ELR (cell line): ENCODE measurements at regions not wholly inside any gene's neighbourhood (a gene's known extent, or its start where the extent isn't known, plus 50 kb on each side); places are given as distances from the start of the nearest gene placed in this dataset.

Source experiments
- DNase-seq: peaks from one replicate; pipeline ENCODE4 v3.0.0-alpha.2; 2015; ENCODE audit warnings: low read depth

DNA sequence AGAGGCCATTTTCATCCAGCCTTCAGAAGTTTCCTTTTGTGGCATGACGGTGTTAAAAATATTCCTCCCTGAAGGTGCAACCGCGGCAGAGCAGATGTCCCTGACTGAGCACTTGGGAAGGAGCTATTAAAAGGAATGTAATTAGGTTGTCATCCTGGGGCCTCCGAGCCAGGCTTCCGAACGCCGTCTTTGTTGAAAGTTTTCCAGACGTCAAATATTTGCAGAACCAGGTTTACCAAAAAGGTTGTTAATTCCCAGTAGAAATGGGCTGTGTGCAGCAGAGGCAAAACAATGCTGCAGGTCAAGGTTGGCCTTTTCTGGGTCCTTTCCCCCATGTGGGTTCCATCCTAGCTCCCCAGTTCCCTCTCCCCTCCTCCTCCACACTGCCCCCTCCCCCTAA is 88.8 kb upstream of the CALM2 start:
- DNase-seq: no peak

DNA sequence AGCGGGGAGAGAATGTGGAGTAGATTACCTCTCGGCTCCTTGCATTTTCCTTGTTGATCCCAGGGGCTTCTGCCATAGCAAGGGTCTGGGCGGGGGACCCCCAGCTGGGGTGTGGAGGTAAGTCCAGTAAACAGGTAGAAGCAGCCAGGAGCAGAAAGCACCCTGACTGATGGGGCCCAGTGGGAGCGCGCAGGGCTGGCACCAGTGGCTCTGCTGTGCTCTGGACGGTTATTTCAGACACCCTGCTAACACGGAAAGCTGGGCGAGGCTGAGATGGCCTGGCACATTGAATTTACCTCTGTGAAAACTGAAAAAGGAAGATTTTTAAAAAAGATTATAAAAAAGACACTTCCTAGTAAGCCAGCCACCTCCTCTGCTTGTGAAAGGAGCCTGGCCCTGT is 88.4 kb upstream of the CALM2 start:
- DNase-seq: no peak

DNA sequence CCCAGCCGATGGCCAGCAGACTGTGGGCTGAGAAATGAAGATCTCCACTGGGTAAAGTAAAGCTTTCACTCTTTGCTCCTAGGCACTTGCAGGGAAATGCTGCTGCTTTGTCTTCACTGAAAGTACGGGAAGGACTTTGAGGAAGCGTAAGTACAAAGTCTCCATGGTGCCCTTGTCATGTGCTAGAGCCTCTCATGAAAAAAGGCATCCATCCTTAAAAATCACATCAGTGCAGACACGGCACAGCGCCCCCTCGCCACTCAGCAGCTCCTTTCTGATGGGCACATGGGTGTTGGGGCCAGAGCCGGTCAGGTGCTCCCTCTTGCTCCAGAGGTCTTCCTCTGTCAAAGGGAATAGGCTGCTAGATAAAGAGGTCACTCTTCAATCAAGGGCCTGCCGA is 87.8 kb upstream of the CALM2 start:
- DNase-seq: no peak

DNA sequence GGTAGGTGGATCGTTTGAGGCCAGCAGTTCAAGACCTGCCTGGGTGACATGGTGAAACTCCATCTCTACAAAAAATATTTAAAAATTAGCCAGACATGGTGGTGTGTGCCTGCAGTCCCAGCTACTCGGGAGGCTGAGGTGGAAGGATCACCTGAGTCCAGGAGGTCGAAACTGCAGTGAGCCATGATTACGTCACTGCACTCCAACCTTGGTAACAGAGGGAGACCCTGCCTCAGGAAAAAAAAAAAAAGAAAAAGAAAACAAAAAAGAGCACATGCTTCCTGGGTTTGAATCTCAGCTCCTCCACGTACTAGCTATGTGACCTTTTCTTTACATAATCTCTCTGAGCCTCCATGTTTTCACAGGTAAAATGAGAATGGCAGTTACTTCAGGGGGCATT is 86.3 kb upstream of the CALM2 start:
- no peak for DNase-seq

DNA sequence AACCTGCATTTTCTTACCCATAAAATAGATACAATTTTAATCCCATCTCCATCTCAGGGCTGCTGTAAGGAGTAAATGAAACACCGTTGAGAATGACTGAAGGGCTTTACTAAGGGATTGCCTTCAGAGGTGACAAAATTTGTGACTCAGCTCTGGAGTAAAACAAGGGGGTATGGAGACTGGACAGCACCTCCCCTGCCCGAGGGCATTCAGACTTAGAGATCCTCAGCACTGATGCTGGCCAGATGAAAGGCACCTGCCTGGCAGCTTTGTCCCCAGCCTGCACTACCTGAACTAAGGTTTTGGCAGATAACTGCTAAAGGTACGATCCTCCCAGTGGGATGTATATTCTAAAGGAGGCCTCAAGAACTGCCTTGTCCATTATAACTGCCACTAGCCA is 84.7 kb upstream of the CALM2 start:
- DNase-seq: peak; percentile 49

DNA sequence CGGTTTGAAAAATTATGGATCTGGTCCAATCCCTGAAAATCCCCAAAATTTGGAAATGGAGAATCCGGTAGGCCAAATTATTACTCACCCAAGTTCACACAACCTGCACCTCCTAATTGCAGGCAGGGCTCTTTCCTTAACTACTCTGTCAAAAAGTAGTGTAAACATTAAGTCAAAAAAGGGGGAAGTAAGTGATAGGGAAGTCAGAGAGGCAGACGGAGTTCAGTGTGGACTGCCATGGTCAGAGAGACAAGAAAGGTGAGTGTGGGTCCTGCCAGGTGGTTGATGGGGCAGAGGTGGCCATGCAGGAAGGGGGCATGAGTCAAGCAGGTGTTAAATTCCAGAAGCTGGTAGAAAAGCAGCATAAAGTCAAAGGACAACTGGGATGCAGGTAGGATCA is 83.5 kb upstream of the CALM2 start:
- no peak for DNase-seq

DNA sequence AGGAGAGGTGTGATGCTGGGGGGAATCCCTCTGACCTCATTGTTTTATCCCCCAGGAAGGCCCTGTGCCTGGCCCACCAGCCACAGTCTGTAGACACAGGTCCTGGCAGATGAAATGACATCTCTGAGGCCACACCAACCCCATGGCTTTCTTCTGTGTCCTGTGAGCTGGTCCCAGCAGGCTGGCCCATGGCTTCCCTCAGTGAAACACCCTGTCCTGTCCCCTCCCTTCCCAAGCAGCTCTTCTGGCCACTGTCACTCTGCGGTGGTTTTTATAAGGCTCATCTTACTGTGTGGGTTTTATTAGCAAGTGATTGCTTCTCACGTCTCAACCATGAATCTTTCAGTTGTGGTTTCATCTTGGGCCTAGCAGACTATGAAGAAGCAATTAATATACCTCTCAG is 81.6 kb upstream of the CALM2 start:
- no peak for DNase-seq

DNA sequence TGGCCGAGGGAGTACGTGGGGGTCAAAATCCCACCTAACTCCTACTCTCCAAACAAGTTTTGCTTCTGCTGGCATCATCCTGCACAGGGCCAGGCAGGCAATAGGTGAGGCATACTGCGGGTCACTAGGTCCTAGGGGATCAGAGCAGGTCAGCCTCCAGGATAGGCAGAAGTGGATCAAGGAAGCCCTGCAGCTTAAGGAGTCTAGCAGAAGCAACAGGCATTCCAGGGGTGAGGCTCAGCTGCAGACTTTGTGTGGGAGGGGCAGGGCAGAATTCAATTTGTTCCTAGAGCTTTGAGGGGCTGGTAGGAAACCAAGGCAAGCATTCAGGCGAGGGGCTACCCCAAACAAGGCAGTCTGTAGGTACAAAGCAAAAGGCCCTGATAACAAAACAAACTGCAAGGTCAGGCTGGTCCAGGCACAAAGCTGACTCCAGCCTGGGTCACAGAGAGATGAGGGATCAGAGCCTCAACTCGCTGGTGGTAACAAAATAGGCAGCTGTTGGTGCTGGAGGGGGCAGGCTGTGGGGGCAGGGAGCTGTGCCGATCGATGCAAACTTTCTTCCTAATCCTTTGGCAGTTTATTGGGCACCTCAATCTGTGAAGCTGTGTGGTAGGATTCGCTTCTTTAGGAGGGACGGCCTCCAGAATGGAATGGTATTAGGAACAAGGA is 80.2 kb upstream of the CALM2 start:
- DNase-seq: no peak

DNA sequence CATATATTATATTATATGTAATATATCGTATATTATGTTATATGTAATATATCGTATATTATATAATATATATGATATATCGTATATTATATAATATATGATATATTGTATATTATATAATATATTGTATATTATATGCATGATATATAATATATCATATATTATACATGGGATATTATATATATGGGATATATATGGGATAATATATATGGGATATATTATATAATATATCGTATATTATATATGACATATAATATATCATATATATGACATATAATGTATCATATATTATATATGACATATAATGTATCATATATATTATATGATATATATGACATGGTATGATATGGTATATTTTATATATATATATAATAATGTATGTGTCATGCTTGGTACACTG is 79.5 kb upstream of the CALM2 start:
- DNase-seq: no peak

DNA sequence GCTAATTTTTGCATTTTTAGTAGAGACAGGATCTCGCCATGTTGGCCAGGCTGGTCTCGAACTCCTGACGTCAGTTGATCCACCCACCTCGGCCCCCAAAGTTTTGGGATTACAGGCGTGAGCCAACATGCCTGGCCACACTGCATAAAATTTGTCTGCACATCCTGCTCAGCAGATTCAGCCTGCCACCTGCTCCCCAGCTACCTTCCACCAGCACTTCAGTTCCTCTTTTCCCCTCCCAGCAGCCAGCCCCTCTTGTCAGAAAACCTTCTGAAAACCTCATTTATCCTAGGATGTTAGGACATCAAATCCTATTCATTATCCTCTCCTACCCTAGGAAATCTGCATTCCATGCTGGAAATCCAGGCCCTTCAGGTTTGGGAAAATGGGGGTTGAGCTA is 78.2 kb upstream of the CALM2 start:
- no peak for DNase-seq

DNA sequence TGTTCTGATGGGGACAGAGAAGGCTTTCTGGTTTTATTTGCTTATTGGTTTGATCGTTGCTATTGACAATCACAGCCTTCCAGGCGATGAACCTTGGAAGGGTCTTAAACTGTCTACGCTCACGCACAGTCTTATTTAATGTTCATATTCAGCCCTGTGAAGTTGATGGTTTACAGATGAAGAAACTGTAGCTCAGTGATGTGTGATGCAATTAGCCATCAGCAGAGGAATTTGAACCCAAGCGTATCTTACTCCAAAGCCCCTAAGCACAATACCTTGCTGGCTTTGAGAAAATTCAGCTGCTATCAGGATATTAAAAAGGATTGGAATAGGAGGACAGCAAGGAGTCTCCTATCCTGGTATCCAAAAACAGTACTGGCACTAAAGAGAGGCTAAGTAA is 77.1 kb upstream of the CALM2 start:
- DNase-seq: no peak

DNA sequence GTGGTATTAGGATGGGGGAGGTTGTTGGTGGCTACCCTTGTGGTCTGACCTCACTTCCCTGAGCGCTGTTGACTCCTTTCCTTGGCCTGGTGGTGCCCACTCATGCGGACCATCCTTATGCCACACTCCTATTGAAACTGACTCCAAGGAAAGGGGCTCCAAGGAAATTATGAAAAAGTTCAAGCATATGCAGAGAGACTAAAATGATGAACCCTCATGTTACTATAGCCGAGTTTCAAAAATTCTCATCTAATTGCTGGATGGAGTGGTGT is 75.0 kb upstream of the CALM2 start:
- no peak for DNase-seq

DNA sequence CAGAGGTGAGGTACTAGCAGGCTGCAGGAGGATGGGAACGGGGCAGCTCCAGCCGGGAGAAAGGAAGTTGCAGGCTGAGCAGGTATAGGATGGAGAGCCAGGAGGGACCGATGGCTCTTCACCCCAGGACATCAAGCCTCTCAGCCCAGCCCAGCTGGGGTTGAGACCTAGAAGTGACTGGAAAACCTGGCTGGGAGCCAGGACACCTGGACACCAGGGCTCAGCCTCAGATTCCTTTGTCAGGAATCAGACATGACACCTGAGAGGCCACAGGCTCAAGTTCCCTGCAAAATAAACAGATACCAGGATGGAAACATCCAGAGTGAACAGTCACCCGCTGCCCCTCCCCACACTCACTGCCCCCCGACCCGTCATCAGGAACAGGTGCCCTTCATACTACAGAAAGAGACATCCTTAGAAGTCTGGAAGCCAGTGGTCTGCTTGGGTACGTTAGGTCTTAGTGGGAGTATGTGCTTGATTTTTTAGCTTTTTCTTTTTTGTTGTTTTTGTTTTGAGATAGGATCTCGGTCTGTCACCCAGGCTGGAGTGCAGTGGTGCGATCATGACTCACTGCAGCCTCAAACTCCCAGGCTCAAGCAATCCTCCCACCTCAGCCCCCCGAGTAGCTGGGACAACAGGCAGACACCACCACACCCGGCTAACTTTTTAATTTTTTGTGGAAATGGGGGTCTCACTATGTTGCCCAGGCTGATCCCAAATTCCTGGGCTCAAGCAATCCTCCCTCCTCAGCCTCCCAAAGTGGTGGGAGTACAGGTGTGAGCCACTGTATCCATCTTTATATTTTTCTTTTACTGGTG is 74.5 kb upstream of the CALM2 start:
- DNase-seq: peak; percentile 41

DNA sequence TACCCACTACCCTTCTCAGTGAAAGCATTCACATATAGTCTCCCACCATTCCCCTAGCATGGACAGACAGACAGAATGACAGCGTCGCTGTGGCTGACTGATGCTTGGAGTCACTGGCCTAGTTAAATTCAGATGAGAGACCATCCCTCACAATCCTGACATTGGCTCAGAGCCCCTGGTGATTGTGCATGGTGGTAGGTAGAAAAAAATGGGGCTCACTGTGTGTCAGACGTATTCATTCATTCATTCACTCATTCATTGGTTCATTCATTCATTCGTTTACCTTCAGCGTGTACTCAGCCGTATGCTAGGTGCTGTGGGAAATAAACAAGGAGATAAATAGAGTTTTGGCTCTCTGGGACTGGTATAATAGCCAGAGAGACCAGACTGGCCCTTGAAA is 73.6 kb upstream of the CALM2 start:
- no peak for DNase-seq

DNA sequence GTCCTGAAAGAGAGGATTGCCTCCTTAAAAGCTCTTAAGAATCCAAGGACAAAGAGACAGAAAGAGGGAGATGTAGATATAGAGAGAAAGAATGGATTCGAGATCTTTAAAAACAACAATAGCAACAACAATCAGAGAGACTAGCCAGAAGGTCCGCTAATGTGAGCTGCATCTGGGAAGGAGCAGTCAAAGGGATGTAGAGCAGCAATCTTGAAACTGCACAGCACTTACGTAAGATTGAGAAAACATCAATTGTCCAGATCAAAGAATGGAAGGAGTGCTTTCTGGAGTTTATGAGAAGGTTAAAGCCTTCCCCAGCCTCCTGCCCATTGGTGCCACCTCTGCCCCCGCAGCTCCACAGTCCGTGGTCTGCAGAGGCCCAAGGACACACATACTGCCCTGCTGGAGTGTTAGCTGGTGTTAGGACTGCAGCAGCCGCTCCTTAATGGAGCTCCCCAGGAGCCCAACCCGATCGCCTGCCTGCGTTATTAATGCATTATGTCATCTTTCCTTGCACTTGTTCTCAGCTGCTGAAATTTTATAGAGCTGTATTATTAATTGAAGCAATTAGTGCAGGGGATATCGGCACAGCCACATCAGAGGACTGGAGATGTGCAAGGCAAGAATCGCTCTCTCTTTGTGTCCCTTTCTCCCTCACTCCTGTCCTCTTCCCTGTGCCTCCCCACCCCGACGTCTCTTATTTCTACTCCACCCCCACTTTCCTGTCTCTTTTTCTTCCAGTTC is 73.0 kb upstream of the CALM2 start:
- DNase-seq: peak; percentile 40

DNA sequence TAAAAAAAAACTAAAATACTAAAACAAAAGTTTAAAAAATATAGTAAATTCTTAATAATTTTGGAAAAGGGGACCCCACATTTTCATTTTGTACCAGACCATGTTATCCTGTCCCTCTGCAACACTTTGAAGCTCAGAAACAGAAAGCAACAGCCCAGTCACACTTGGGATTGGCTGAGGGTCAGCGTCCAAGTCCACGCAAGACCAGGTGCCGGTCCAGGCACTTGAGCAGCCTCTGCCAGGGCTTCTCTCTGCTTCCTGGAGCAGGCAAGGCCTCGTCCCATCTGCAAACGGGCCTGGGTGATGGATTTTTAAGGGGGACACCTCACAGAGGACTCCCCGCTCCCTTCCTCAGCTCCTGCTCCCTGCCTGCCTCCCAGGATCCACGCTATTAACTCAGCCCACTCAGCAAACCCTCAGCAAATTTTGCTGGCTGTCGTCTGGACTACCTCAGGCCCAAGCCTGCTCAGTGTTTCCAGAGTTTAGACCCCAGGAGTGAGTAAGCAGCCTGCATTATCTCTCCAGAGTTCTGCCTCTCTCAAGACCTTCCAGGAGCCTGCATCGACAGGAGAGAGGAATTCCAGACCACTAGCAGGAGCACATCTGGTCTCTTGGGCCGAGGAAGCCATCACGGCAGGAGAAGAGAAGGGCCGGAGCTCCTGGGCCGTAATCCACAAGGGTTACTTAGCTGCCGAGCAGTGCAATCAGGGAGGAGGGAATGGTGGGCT is 67.4 kb upstream of the CALM2 start:
- DNase-seq: no peak

DNA sequence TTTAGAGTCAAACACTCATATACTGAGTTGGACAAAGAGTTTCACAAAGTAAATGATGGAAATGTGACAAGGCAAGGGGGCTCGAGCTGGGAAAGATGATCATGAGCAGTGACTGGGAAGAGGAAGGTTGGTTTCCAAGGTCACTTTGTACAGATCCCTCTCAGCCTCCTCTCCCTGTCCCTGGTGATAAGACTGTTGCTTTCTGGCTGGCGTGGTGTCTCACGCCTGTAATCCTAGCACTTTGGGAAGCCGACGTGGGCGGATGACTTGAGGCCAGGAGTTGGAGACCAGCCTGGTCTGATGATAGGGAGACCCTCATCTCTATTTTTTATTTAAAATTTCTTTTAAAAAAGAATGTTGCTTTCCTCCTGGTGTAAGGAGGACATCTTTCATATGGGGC is 65.4 kb upstream of the CALM2 start:
- DNase-seq: no peak

DNA sequence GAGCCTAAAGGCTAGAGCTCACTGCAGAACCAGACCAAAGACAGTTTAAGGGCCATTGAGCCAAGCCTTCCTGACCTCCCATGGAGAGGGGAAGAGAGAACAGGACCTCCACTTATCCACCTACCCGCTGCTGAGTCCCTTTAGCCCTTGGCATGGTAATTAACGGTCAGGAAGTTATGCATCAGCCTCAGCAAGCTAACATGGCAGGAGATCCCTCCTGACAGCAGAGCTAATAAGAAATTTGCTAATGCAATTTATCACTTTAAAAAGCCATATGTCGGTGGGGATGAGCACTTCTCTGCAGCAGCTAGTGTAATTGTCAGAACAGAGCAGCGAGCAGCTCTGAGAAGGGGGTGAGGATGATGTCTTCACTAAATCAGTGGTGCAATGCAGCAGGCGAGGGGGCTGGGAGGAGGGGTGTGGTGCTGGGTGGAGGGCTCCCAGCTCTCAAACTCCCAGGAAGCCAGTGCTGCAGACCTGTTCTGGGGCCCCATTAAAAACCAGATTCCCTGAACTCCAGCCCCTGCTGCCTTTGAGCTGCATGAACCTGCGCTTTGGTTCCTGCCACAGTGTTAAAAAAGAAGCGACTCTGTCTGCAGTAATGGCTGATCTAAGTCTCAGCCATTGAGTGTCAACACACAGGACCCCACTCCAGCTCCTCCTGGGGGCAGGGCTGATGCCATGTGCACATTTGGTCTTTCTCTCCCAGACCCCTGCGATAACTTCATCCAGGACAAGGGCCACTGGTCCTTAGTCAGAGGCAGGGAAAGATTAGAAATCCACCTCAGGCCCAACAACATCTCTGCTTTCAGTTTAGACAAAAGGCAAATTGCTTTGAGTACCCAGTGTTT is 63.0 kb upstream of the CALM2 start:
- DNase-seq: no peak

DNA sequence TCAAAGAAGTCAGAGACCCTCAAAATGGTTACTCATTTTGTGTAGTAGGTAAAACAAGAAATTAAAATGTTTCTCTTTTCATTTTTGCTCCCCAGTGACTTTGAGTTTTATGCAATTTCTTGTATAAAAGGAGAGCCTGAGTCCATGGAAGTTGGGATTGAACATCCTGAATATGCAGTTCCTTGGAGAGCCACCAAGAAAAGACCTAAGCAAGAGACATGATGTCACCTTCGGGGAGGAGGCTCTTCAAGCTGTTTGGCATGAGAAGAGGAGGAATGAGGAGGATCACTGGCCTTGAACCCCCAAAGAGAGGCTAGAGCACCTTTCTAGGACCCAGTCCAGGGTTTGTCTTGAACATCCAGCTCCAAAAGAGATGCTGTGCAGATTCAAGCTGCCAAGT is 62.3 kb upstream of the CALM2 start:
- no peak for DNase-seq

DNA sequence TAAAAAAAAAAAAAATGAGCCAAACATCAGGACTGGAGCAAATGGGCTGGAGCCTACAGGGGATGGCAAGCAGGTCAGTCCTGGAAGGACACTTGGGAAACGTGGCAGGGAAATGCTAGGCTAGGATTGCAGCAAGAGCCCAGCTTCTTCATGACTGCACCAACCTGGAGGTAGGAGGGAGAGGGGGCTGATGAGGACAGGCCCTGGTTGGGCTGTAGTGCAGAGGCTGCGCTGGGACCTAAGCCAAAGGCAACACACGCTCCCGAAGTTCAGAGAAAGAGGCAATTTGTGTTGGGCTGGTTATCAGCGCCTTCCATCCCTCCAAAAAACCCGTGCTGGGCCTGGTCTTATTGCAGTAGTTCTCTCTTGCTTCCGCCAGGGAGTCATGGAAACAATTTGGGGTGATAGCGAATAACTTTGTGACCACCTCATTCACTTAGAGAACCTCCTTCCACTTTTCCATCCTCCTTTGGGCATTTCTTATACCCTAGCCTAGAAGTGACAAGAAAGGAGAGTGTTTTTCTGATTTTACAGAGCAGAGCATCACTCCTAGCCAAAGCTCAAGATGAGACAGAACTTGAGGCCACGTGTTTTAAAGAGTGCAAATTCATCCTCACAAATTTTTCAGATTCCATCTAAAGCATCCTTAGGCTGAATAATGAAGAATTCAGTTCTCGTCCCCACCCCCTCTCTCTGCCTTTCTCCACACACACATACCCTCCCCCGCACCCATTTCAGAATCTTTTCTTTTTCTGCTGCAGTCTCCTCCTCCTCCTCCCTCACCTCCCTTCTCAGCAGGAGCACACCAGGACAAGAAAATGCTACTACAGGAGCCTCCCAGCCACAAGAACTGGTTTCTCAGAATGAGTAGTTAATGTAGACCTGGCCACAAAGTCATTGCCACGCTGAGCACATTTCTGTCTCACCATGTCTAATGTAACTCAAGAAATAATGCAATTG is 61.3 kb upstream of the CALM2 start:
- no peak for DNase-seq
